KMS-11 (cell line): ENCODE measurements at regions not wholly inside any gene's neighbourhood (a gene's known extent, or its start where the extent isn't known, plus 50 kb on each side); places are given as distances from the start of the nearest gene placed in this dataset.
A peak's percentile ranks its signal among the peaks of the same experiment; 100 is the strongest.

Source experiments
- H2AFZ ChIP-seq: fragments of 200-600 bp; sonication (generic); 2 replicates; pipeline ENCODE4 v1.6.1; 2016; ENCODE audit warnings: antibody characterized with exemption, mixed run types, low read depth
- H3K27ac ChIP-seq: fragments of 200-600 bp; sonication (generic); 2 replicates; pipeline ENCODE4 v1.6.1; 2016; ENCODE audit warnings: mild to moderate bottlenecking, mixed run types
- H3K27me3 ChIP-seq: fragments of 200-600 bp; sonication (generic); 2 replicates; pipeline ENCODE4 v1.6.1; 2017; ENCODE audit warnings: mild to moderate bottlenecking, low read depth, mixed run types, moderate library complexity; ENCODE audit not compliant: insufficient read depth
- H3K36me3 ChIP-seq: fragments of 200-600 bp; sonication (generic); 2 replicates; pipeline ENCODE4 v1.6.1; 2017; ENCODE audit warnings: mild to moderate bottlenecking, mixed run types; ENCODE audit not compliant: insufficient read depth
- H3K4me1 ChIP-seq: fragments of 200-600 bp; sonication (generic); 2 replicates; pipeline ENCODE4 v1.6.1; 2016; ENCODE audit warnings: mild to moderate bottlenecking, low read depth, mixed run types; ENCODE audit not compliant: poor library complexity, severe bottlenecking
- H3K4me2 ChIP-seq: fragments of 200-600 bp; sonication (generic); 2 replicates; pipeline ENCODE4 v1.7.0; 2016; ENCODE audit warnings: mild to moderate bottlenecking, mixed run types
- H3K4me3 ChIP-seq: fragments of 200-600 bp; sonication (generic); IDR thresholded peaks from 2 replicates; pipeline ENCODE4 v1.6.1; 2017; ENCODE audit warnings: low read depth, low read length, mixed read lengths; ENCODE audit not compliant: insufficient read depth
- H3K79me2 ChIP-seq: fragments of 200-600 bp; sonication (generic); 2 replicates; pipeline ENCODE4 v1.6.1; 2016; ENCODE audit warnings: low read depth, mixed run types; ENCODE audit not compliant: insufficient read depth
- H3K9ac ChIP-seq: fragments of 200-600 bp; sonication (generic); 2 replicates; pipeline ENCODE4 v1.6.1; 2016; ENCODE audit warnings: mild to moderate bottlenecking, mixed run types
- H4K20me1 ChIP-seq: fragments of 200-600 bp; sonication (generic); 2 replicates; pipeline ENCODE4 v1.6.1; 2016; ENCODE audit warnings: mild to moderate bottlenecking, mixed run types; ENCODE audit not compliant: insufficient read depth
- TF ChIP-seq, protein P1 (sequence below): fragments of 200-600 bp; sonication (generic); conservative IDR thresholded peaks from 2 replicates; pipeline ENCODE4 v1.6.1; 2017; ENCODE audit warnings: low read depth, mild to moderate bottlenecking, antibody characterized with exemption, low read length, moderate library complexity, mixed read lengths

DNA sequence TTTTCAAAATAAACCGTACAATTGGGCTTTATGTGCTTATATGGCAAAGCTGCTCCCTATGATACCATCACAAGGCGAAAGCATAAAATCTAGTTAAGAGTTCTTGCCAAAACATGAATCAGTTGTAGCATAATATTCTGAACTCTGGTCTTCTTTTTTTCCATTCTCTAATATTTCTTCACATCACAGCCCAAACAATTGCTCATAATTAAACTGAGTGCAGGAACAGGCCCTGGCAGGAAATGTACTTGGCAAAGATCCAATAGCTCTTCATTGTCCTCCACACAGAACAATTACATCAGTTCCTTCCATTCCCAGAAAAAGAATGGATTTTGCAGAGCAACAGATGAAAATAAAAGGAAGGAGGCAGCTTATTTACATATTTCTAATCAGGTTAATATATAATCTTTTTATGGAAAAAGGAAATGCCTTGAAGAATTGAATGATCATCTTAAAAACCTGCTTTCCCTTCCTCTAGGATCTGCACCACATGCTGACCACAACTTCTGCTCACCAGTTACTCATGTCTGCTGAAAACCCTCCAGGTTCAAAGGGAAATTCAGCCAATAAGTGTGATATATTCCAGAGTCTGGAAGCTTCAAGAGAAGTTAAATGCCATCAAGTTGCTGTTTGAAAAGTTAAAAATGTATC is 123.3 kb upstream of the COL21A1 start:
- TF ChIP-seq, protein P1, sequence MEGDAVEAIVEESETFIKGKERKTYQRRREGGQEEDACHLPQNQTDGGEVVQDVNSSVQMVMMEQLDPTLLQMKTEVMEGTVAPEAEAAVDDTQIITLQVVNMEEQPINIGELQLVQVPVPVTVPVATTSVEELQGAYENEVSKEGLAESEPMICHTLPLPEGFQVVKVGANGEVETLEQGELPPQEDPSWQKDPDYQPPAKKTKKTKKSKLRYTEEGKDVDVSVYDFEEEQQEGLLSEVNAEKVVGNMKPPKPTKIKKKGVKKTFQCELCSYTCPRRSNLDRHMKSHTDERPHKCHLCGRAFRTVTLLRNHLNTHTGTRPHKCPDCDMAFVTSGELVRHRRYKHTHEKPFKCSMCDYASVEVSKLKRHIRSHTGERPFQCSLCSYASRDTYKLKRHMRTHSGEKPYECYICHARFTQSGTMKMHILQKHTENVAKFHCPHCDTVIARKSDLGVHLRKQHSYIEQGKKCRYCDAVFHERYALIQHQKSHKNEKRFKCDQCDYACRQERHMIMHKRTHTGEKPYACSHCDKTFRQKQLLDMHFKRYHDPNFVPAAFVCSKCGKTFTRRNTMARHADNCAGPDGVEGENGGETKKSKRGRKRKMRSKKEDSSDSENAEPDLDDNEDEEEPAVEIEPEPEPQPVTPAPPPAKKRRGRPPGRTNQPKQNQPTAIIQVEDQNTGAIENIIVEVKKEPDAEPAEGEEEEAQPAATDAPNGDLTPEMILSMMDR: no peak
- H3K27ac ChIP-seq: no peak overlapping the region; the same call in 1 of the 2 replicates
- H3K4me2 ChIP-seq: peak overlapping the region; percentile 55
- peaks cover 31% of the 10 kb centered on the region for H3K4me1 ChIP-seq
- H2AFZ ChIP-seq: no peak overlapping the region
- no peaks in the 10 kb centered on the region for H3K27me3 ChIP-seq
- no peak overlapping the region for H3K9ac ChIP-seq
- H4K20me1 ChIP-seq: no peaks in the 10 kb centered on the region
- H3K79me2 ChIP-seq: no peaks in the 10 kb centered on the region
- H3K36me3 ChIP-seq: no peaks in the 10 kb centered on the region
- H3K4me3 ChIP-seq: no peak overlapping the region

GRCh38 chr6:56370127-56370540 is 122.8 kb upstream of the COL21A1 start:
- Histone ChIP-seq H3K27ac (no peak overlapping the region), H3K4me3 (no peak overlapping the region), H3K36me3 (no peaks in the 10 kb centered on the region), H3K79me2 (no peaks in the 10 kb centered on the region), H2AFZ (no peak overlapping the region), H3K4me2 (peak overlapping the region; percentile 55), H4K20me1 (no peaks in the 10 kb centered on the region), H3K9ac (no peak overlapping the region), H3K4me1 (peaks cover 31% of the 10 kb centered on the region), H3K27me3 (no peaks in the 10 kb centered on the region)
- TF ChIP-seq, protein P1: no peak

- Histone ChIP-seq H2AFZ (no peak overlapping the region), H3K27me3 (no peaks in the 10 kb centered on the region), H3K4me1 (peaks cover 31% of the 10 kb centered on the region), H3K4me2 (no peak overlapping the region), H3K4me3 (no peak overlapping the region), H3K36me3 (no peaks in the 10 kb centered on the region), H3K27ac (no peak overlapping the region), H3K9ac (no peak overlapping the region), H4K20me1 (no peaks in the 10 kb centered on the region), H3K79me2 (no peaks in the 10 kb centered on the region)
- TF ChIP-seq, protein P1: no peak
Observed at GRCh38 chr6:56368491-56368890, 121.1 kb upstream of the COL21A1 start.

GRCh38 chr6:56366141-56366852 is 118.9 kb upstream of the COL21A1 start:
- Histone ChIP-seq H4K20me1 (no peaks in the 10 kb centered on the region), H3K36me3 (no peaks in the 10 kb centered on the region), H3K79me2 (no peaks in the 10 kb centered on the region), H3K27ac (no peak overlapping the region), H3K9ac (no peak overlapping the region), H3K27me3 (no peaks in the 10 kb centered on the region), H3K4me3 (no peak overlapping the region), H3K4me1 (peaks cover 18% of the 10 kb centered on the region), H3K4me2 (no peak overlapping the region), H2AFZ (no peak overlapping the region)
- TF ChIP-seq, protein P1: no peak
